ENCODE measurements at regions not wholly inside any gene's neighbourhood (a gene's known extent, or its start where the extent isn't known, plus 50 kb on each side); places are given as distances from the start of the nearest gene placed in this dataset.
"Not testable (repeated sequence)": the region's sequence is repeated elsewhere in the genome, so short reads cannot be mapped to it uniquely, and the experiment has no call there.

DNA sequence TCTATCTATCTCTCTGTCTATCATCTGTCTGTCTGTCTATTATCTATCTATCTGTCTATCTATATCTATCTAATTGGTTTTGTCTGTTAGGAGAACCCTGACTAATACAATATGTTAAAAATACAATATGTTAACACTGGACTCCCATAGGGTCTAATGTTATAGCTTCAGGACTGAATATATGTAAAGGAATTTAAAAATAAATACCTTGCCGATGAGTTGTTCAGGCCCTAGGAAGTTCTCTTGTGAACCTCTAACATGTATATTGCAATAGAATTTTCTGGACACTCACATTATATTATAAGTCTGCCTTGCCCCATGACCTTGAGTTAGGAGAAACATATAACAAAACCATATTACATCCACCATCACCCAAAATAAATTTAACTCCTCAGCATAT lies 900.6 kb downstream of the NCAM2 start:
- H4K20me1 ChIP-seq (ENCODE audit: insufficient read depth, low read length) = no peaks in the 10 kb centered on the region
- Mint-ChIP-seq H3K9me3 (peaks cover 10 to 32% (median 17%) of the 10 kb centered on the region in 7 donors), H3K4me1 (no peaks in the 10 kb centered on the region), H3K36me3 (no peaks in the 10 kb centered on the region), H3K27ac (no peak overlapping the region), H3K4me3 (no peak overlapping the region), H3K27me3 (ENCODE audit: low read depth in 3 of 3) (peaks cover 0 to 3% (median 0%) of the 10 kb centered on the region in 3 donors)
- H3K9me3 ChIP-seq (replicated peaks in 1 of 2; ENCODE audit: control insufficient read depth in 1 of 2, insufficient read depth in 1 of 2, low read length in 2 of 2) = peaks cover 4 to 21% of the 10 kb centered on the region in 2 donors
- no peaks in the 10 kb centered on the region for H3K4me1 ChIP-seq (ENCODE audit: control insufficient read depth in 1 of 2, insufficient read depth in 2 of 2, low read length in 2 of 2)
- no peak overlapping the region for H3K27ac ChIP-seq (ENCODE audit: low read depth in 1 of 2, low read length in 2 of 2)
- H2AFZ ChIP-seq (ENCODE audit: insufficient read depth, low read depth, low read length, poor library complexity, severe bottlenecking) = no peak overlapping the region
- H3K9ac ChIP-seq (ENCODE audit: insufficient read depth, low read length, poor library complexity, severe bottlenecking) = no peak overlapping the region
- H3K79me2 ChIP-seq (ENCODE audit: insufficient read depth, low read length) = no peaks in the 10 kb centered on the region
- no peak for DNase-seq
- TF ChIP-seq CTCF (IDR thresholded peaks at IDR 0.05) = no peak
- WGBS (ENCODE audit: insufficient coverage) = no CpG with 5 or more reads among the region's 1 CpG
- intact Hi-C loops (cut with micrococcal nuclease) = no loop called here
- H3K4me2 ChIP-seq (replicated peaks; ENCODE audit: extremely low read depth, low read length, poor library complexity, severe bottlenecking) = no peak overlapping the region
- no peaks in the 10 kb centered on the region for H3K27me3 ChIP-seq (ENCODE audit: control insufficient read depth in 2 of 2, insufficient read depth in 2 of 2, low read length in 2 of 2)
- H3K4me3 ChIP-seq (replicated peaks in 1 of 3; ENCODE audit: low read depth in 2 of 3, low read length in 3 of 3) = no peak overlapping the region
- no peaks in the 10 kb centered on the region for H3K36me3 ChIP-seq (replicated peaks in 1 of 2; ENCODE audit: control insufficient read depth in 1 of 2, insufficient read depth in 2 of 2, low read length in 2 of 2)

DNA sequence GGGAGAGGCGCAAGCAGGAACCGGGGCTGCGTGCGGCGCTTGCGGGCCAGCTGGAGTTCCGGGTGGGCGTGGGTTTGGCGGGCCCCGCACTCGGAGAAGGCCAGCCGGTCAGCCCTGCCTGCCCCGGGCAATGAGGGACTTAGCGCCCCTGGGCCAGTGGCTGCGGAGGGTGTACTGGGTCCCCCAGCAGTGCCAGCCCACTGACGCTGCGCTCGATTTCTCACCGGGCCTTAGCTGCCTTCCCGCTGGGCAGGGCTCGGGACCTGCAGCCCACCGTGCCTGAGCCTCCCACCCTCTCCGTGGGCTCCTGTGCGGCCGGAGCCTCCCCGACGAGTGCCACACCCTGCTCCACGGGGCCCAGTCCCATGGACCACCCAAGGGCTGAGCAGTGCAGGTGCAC lies 904.2 kb downstream of the NCAM2 start:
- H3K79me2 ChIP-seq (ENCODE audit: insufficient read depth, low read length); intact Hi-C loops (cut with micrococcal nuclease); H3K9me3 ChIP-seq (replicated peaks in 1 of 2; ENCODE audit: control insufficient read depth in 1 of 2, insufficient read depth in 1 of 2, low read length in 2 of 2); H3K27ac ChIP-seq (ENCODE audit: low read depth in 1 of 2, low read length in 2 of 2); H3K9ac ChIP-seq (ENCODE audit: insufficient read depth, low read length, poor library complexity, severe bottlenecking); DNase-seq; H3K4me3 ChIP-seq (replicated peaks in 1 of 3; ENCODE audit: low read depth in 2 of 3, low read length in 3 of 3); H2AFZ ChIP-seq (ENCODE audit: insufficient read depth, low read depth, low read length, poor library complexity, severe bottlenecking); H3K4me2 ChIP-seq (replicated peaks; ENCODE audit: extremely low read depth, low read length, poor library complexity, severe bottlenecking); H3K27me3 ChIP-seq (ENCODE audit: control insufficient read depth in 2 of 2, insufficient read depth in 2 of 2, low read length in 2 of 2); H3K27me3 Mint-ChIP-seq (ENCODE audit: low read depth in 3 of 3); H3K36me3 ChIP-seq (replicated peaks in 1 of 2; ENCODE audit: control insufficient read depth in 1 of 2, insufficient read depth in 2 of 2, low read length in 2 of 2); H4K20me1 ChIP-seq (ENCODE audit: insufficient read depth, low read length); H3K27ac Mint-ChIP-seq; H3K36me3 Mint-ChIP-seq; H3K4me1 Mint-ChIP-seq; H3K4me1 ChIP-seq (ENCODE audit: control insufficient read depth in 1 of 2, insufficient read depth in 2 of 2, low read length in 2 of 2); H3K4me3 Mint-ChIP-seq: not testable (repeated sequence)
- H3K9me3 Mint-ChIP-seq = peaks cover 7 to 22% (median 10%) of the 10 kb centered on the region in 7 donors
- WGBS (ENCODE audit: insufficient coverage) = 92% methylated on average over 21 of the region's 28 CpGs
